ENCODE measurements at regions not wholly inside any gene's neighbourhood (a gene's known extent, or its start where the extent isn't known, plus 50 kb on each side); places are given as distances from the start of the nearest gene placed in this dataset.

DNA sequence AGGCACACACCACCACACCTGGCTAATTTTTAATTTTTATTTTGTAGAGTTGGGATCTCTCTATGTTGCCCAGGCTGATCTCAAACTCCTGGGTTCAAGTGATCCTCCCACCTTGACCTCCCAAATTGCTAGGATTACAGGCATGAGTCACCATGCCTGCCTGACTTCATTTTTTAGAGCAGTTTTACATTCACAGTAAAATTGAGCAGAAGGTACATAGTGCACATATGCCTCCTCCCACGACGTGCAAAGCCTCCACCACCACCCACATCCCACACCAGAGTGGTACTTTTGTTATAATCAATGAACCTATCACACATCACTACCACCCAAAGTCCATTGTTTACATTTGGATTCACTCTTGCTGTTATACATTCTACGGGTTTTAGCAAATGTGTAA, 62.5 kb upstream of the PLEKHG3 start:
- FAIRE-seq: peak; percentile 26
- Histone ChIP-seq H3K27me3 (ENCODE audit: control insufficient read depth, extremely low read depth, insufficient read depth, low read length) (no peaks in the 10 kb centered on the region), H4K20me1 (ENCODE audit: control insufficient read depth, extremely low read depth, insufficient read depth, low read length) (no peaks in the 10 kb centered on the region), H3K9me1 (ENCODE audit: control insufficient read depth, extremely low read depth, insufficient read depth, low read length) (no peaks in the 10 kb centered on the region), H3K9me3 (ENCODE audit: control insufficient read depth, low read depth, low read length) (no peaks in the 10 kb centered on the region), H3K9ac (ENCODE audit: control insufficient read depth, extremely low read depth, insufficient read depth, low read length) (no peak overlapping the region), H2AFZ (ENCODE audit: control insufficient read depth, low read length) (no peak overlapping the region), H3K4me3 (ENCODE audit: control insufficient read depth in 2 of 3, extremely low read depth in 1 of 3, insufficient read depth in 2 of 3, low read depth in 1 of 3, low read length in 3 of 3) (no peak overlapping the region), H3K4me1 (ENCODE audit: control insufficient read depth, extremely low read depth, insufficient read depth, low read length) (peaks cover 21% of the 10 kb centered on the region), H3K79me2 (ENCODE audit: control insufficient read depth, insufficient read depth, low read length) (no peaks in the 10 kb centered on the region), H3K4me2 (ENCODE audit: control insufficient read depth, extremely low read depth, insufficient read depth, low read depth, low read length) (no peak overlapping the region), H3K36me3 (ENCODE audit: control insufficient read depth in 2 of 2, extremely low read depth in 1 of 2, insufficient read depth in 2 of 2, low read length in 2 of 2) (no peaks in the 10 kb centered on the region), H3K27ac (ENCODE audit: control insufficient read depth, insufficient read depth, low read length) (no peak overlapping the region)
- no peak for TF ChIP-seq EZH2 (IDR thresholded peaks at IDR 0.05; ENCODE audit: low read length)
- TF ChIP-seq, protein P1, sequence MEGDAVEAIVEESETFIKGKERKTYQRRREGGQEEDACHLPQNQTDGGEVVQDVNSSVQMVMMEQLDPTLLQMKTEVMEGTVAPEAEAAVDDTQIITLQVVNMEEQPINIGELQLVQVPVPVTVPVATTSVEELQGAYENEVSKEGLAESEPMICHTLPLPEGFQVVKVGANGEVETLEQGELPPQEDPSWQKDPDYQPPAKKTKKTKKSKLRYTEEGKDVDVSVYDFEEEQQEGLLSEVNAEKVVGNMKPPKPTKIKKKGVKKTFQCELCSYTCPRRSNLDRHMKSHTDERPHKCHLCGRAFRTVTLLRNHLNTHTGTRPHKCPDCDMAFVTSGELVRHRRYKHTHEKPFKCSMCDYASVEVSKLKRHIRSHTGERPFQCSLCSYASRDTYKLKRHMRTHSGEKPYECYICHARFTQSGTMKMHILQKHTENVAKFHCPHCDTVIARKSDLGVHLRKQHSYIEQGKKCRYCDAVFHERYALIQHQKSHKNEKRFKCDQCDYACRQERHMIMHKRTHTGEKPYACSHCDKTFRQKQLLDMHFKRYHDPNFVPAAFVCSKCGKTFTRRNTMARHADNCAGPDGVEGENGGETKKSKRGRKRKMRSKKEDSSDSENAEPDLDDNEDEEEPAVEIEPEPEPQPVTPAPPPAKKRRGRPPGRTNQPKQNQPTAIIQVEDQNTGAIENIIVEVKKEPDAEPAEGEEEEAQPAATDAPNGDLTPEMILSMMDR (optimal IDR thresholded peaks at IDR 0.05 in 1 of 3, IDR thresholded peaks at IDR 0.05 in 1 of 3, conservative IDR thresholded peaks at IDR 0.05 in 1 of 3; ENCODE audit: extremely low read depth in 1 of 3, insufficient read depth in 2 of 3, low read length in 3 of 3): no peak
- no peak for DNase-seq (ENCODE audit: low read depth, low spot score)
- dilution Hi-C loops (cut with MboI; ENCODE audit: extremely low pct_ligation_motif_present, low sequenced_read_pairs): no loop called here

- H3K4me1 ChIP-seq (ENCODE audit: control insufficient read depth, extremely low read depth, insufficient read depth, low read length): peaks cover 6% of the 10 kb centered on the region
- H3K9me3 ChIP-seq (ENCODE audit: control insufficient read depth, low read depth, low read length): no peaks in the 10 kb centered on the region
- H3K79me2 ChIP-seq (ENCODE audit: control insufficient read depth, insufficient read depth, low read length): no peaks in the 10 kb centered on the region
- H3K36me3 ChIP-seq (ENCODE audit: control insufficient read depth in 2 of 2, extremely low read depth in 1 of 2, insufficient read depth in 2 of 2, low read length in 2 of 2): no peaks in the 10 kb centered on the region
- H2AFZ ChIP-seq (ENCODE audit: control insufficient read depth, low read length): no peak overlapping the region
- no peak overlapping the region for H3K4me3 ChIP-seq (ENCODE audit: control insufficient read depth in 2 of 3, extremely low read depth in 1 of 3, insufficient read depth in 2 of 3, low read depth in 1 of 3, low read length in 3 of 3)
- no peak overlapping the region for H3K4me2 ChIP-seq (ENCODE audit: control insufficient read depth, extremely low read depth, insufficient read depth, low read depth, low read length)
- H3K27me3 ChIP-seq (ENCODE audit: control insufficient read depth, extremely low read depth, insufficient read depth, low read length): no peaks in the 10 kb centered on the region
- FAIRE-seq (no peak), DNase-seq (ENCODE audit: low read depth, low spot score) (no peak)
- TF ChIP-seq, protein P1 (optimal IDR thresholded peaks at IDR 0.05 in 1 of 3, IDR thresholded peaks at IDR 0.05 in 1 of 3, conservative IDR thresholded peaks at IDR 0.05 in 1 of 3; ENCODE audit: extremely low read depth in 1 of 3, insufficient read depth in 2 of 3, low read length in 3 of 3): no peak
- no peak for TF ChIP-seq EZH2 (IDR thresholded peaks at IDR 0.05; ENCODE audit: low read length)
- no peak overlapping the region for H3K27ac ChIP-seq (ENCODE audit: control insufficient read depth, insufficient read depth, low read length)
- H3K9me1 ChIP-seq (ENCODE audit: control insufficient read depth, extremely low read depth, insufficient read depth, low read length): no peaks in the 10 kb centered on the region
- no peak overlapping the region for H3K9ac ChIP-seq (ENCODE audit: control insufficient read depth, extremely low read depth, insufficient read depth, low read length)
- dilution Hi-C loops (cut with MboI; ENCODE audit: extremely low pct_ligation_motif_present, low sequenced_read_pairs): no loop called here
- H4K20me1 ChIP-seq (ENCODE audit: control insufficient read depth, extremely low read depth, insufficient read depth, low read length): no peaks in the 10 kb centered on the region
These were observed 60.5 kb upstream of the PLEKHG3 start for GRCh38 chr14:64643709-64644108.
